ENCODE measurements at regions not wholly inside any gene's neighbourhood (a gene's known extent, or its start where the extent isn't known, plus 50 kb on each side); places are given as distances from the start of the nearest gene placed in this dataset.
A peak's percentile ranks its signal among the peaks of the same experiment; 100 is the strongest.
"Not testable (repeated sequence)": the region's sequence is repeated elsewhere in the genome, so short reads cannot be mapped to it uniquely, and the experiment has no call there.

DNA sequence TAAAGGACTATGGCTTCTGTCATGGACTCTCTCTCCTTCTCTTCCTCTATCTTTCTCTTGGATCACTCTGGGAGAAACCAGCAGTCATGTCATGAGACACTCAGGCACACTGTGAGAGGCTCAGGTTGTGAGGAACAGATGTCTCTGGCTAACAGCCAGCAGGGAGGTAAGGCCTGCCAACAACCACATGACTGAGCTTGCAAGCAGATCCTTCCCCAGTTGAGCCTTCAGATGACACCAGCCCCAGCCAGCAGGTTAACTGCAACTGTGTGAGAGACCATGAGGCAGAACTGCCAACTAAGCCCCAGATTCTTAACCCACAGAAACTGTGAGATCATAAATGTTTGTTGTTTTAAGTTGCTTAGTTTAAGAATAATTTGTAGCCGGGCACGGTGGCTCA lies 90.6 kb downstream of the VCPKMT start:
- DNase-seq: peak; percentile 41
- intact Hi-C loops (cut with micrococcal nuclease): no loop called here
- Mint-ChIP-seq H3K4me3 (no peak overlapping the region), H3K27ac (no peak overlapping the region), H3K9me3 (peaks cover 11% of the 10 kb centered on the region), H3K27me3 (ENCODE audit: low read depth) (no peaks in the 10 kb centered on the region), H3K4me1 (ENCODE audit: low read depth) (peaks cover 27% of the 10 kb centered on the region), H3K36me3 (ENCODE audit: low read depth) (peaks cover 17% of the 10 kb centered on the region)
- CTCF ChIA-PET: interaction anchor here (3.4 kb wide), 1 partner anchor 12 kb away, joined by 11 read pairs; no protein-coding TSS in a partner anchor

DNA sequence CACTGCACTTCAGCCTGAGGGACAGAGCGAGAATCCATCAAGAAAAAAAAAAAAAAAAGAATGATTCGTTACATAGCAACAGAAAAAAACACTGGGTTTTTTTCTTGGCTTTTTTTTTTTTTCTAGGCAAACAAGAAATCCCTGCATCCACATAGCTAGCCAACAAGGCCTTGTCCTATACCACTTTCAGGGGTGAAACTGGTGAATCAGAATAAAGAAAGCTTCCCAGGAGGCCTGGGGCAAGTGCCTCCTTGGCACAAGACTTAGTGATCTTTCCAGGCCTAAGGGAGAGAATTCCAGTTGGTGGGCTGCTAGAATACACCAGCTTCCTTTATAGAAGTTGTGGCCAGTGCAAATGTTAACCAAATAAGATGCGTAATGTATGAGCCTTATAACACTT lies 90.0 kb downstream of the VCPKMT start:
- Mint-ChIP-seq H3K36me3 (ENCODE audit: low read depth) (peaks cover 14% of the 10 kb centered on the region), H3K27me3 (ENCODE audit: low read depth) (no peaks in the 10 kb centered on the region), H3K9me3 (peaks cover 7% of the 10 kb centered on the region), H3K4me1 (ENCODE audit: low read depth) (peaks cover 23% of the 10 kb centered on the region), H3K4me3 (no peak overlapping the region), H3K27ac (no peak overlapping the region)
- CTCF ChIA-PET: interaction anchor here (0.6 to 3.4 kb wide), 2 partner anchors 12 to 801 kb away, joined by 3 to 11 read pairs; no protein-coding TSS in a partner anchor
- no peak for DNase-seq
- intact Hi-C loops (cut with micrococcal nuclease): no loop called here

DNA sequence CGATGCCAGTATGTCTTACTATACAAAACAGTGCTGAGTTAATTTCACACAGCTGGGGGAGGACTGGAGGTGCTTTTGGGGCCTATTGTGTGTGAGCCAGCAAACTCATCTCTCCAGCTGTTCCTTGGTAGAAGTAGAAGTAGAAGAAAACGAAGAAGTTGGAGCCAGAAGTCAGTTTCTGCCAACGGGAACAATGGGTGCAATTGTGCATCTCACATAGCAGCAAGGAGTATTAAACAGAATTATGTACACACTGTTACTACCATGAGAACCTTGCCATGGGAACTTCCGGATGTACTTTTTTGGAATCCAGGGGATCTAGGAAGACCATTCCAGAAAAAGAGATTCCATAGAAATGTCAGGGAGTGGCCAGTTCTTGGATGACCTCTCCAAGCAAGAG lies 88.6 kb downstream of the VCPKMT start:
- Mint-ChIP-seq H3K9me3 (peaks cover 7% of the 10 kb centered on the region), H3K27ac (no peak overlapping the region), H3K36me3 (ENCODE audit: low read depth) (peaks cover 13% of the 10 kb centered on the region)

DNA sequence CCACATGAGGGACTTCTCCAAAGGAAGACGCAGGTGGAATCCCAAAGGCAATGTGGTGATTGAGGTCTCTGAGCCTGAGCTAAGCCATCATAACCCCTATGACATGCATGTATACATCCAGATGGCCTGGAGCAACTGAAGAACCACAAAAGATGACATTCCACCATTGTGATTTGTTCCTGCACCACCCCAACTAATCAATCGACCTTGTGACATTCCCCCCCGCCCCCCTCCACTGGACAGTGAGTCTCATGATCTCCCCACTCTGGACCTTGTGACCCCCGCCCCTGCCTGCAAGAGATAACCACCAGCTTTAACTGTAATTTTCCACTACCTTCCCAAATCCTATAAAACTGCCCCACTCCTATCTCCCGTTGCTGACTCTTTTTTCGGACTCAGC lies 87.9 kb downstream of the VCPKMT start:
- no peak overlapping the region for H3K27ac Mint-ChIP-seq
- peaks cover 13% of the 10 kb centered on the region for H3K36me3 Mint-ChIP-seq (ENCODE audit: low read depth)
- CTCF ChIA-PET: interaction anchor here (3.4 kb wide), 1 partner anchor 10 kb away, joined by 11 read pairs; no protein-coding TSS in a partner anchor
- DNase-seq: no peak
- H3K4me3 Mint-ChIP-seq: no peak overlapping the region
- intact Hi-C loops (cut with micrococcal nuclease): no loop called here
- no peaks in the 10 kb centered on the region for H3K27me3 Mint-ChIP-seq (ENCODE audit: low read depth)
- peaks cover 8% of the 10 kb centered on the region for H3K4me1 Mint-ChIP-seq (ENCODE audit: low read depth)
- H3K9me3 Mint-ChIP-seq: peaks cover 7% of the 10 kb centered on the region

More for the DNA sequence above, 88.6 kb downstream of the VCPKMT start:
- CTCF ChIA-PET: interaction anchor here (0.9 to 3.4 kb wide), 3 partner anchors 10 to 34 kb away, joined by 3 to 11 read pairs (median 4); no protein-coding TSS in a partner anchor
- H3K27me3 Mint-ChIP-seq (ENCODE audit: low read depth): no peaks in the 10 kb centered on the region
- intact Hi-C loops (cut with micrococcal nuclease): no loop called here
- peaks cover 10% of the 10 kb centered on the region for H3K4me1 Mint-ChIP-seq (ENCODE audit: low read depth)
- no peak overlapping the region for H3K4me3 Mint-ChIP-seq
- no peak for DNase-seq

DNA sequence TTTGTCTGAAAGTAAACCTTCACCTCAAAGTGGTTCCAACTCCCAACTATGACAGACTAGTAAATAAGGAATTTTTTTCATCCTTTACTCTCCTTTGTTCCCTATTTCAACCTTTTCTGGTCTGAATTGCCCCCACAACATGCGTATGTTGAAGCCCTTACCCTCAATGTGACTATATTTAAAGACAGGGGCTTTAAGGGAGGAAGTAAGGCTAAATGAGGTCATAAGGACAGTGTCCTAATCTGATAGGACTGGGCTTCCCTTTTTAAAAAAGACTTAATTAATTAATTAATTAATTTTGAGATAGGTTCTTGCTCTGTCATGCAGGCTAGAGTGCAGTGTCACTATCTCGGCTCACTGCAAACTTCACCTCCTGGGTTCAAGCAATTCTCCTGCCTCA lies 86.3 kb downstream of the VCPKMT start:
- Mint-ChIP-seq H3K4me1 (ENCODE audit: low read depth) (peaks cover 6% of the 10 kb centered on the region), H3K27me3 (ENCODE audit: low read depth) (no peaks in the 10 kb centered on the region), H3K36me3 (ENCODE audit: low read depth) (peaks cover 13% of the 10 kb centered on the region), H3K4me3 (no peak overlapping the region), H3K27ac (no peak overlapping the region), H3K9me3 (peaks cover 7% of the 10 kb centered on the region)
- DNase-seq: no peak
- CTCF ChIA-PET: no interaction called here
- intact Hi-C loops (cut with micrococcal nuclease): no loop called here

DNA sequence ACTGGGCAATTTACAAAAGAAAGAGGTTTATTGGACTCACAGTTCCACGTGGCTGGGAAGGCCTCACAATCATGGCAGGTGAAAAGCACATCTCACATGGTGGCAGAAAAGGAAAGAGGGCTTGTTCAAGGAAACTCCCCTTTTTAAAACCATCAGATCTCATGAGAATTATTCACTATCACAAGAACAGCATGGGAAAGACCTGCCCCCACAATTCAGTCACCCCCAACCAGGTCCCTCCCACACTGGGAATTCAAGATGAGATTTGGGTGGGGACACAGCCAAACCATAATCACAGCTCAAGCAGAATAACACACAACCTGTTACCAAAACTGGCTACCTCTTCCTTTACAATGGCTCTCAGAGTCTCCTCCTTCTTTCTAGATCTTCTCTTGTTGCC lies 85.5 kb downstream of the VCPKMT start:
- H3K36me3 Mint-ChIP-seq (ENCODE audit: low read depth); H3K27me3 Mint-ChIP-seq (ENCODE audit: low read depth); H3K4me1 Mint-ChIP-seq (ENCODE audit: low read depth); intact Hi-C loops (cut with micrococcal nuclease); H3K9me3 Mint-ChIP-seq; DNase-seq; H3K4me3 Mint-ChIP-seq; H3K27ac Mint-ChIP-seq: not testable (repeated sequence)
- CTCF ChIA-PET: interaction anchor here (0.6 kb wide), 1 partner anchor 11 kb away, joined by 3 read pairs; no protein-coding TSS in a partner anchor

DNA sequence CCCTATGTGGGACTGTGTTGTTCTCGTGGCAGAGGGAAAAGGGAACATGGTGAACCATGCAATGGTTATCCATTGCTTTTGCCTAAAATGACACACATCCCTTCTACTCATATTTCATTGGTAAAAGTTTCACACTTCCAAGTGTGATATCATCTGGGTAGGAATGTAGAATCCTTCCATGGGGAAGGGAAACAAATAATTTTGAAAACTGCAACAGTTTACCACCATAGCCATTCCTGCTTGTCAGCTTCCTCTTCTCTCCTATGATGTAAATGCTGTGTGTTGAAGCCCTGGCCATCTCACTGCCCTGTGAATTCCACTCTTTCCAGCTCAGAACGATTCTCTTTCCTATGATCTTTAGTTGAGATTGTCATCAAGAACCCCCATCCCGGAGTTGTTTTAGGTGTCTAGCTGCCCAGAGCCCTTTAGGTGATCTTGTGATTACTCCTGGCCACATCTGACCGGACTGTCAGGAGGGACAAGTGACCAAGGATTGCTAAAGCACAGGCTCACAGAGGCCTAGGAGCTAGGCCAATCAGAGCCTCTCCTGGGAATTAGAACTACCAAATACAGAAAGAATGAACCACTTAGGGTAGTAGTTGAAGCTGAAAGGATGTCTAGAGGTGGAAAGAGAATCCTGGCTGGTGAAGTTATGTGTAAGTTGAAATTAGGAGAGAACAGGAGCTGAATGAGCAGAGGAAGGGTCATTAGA lies 84.6 kb downstream of the VCPKMT start:
- Mint-ChIP-seq H3K4me1 (ENCODE audit: low read depth) (peaks cover 4% of the 10 kb centered on the region), H3K4me3 (no peak overlapping the region), H3K36me3 (ENCODE audit: low read depth) (peaks cover 7% of the 10 kb centered on the region), H3K9me3 (no peaks in the 10 kb centered on the region), H3K27me3 (ENCODE audit: low read depth) (no peaks in the 10 kb centered on the region), H3K27ac (no peak overlapping the region)
- no peak for DNase-seq
- intact Hi-C loops (cut with micrococcal nuclease): no loop called here
- CTCF ChIA-PET: interaction anchor here (0.8 kb wide), 1 partner anchor 19 kb away, joined by 3 read pairs; no protein-coding TSS in a partner anchor

DNA sequence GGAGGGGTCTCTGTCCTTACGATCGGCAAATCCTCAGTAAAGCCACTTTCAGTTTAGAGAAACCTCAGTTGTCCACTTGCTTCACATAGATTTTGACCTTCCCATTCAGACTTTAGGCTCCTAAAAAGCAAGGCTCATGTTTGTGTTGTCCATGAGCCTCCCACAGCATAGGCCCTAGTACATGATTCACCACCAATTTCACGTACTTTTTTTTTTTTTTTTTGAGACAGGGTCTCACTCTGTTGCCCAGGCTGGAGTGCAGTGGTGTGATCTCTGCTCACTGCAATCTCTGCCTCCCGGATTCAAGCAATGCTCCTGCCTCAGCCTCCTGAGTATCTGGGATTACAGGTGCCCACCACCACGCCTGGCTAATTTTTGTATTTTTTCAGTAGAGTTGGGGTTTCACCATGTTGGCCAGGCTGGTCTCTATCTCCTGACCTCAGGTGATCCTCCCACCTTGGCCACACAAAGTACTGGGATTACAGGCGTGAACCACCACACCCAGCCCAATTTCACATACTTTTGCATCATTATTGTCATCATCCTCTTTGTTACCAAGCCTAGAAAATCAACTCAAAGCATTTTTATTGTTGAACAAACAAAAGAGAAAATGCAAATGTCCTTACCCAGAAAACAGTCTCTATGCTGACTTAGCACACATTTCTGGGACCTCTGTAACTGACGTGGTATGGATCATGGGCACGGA lies 83.8 kb downstream of the VCPKMT start:
- H3K9me3 Mint-ChIP-seq; H3K4me3 Mint-ChIP-seq; intact Hi-C loops (cut with micrococcal nuclease); H3K27ac Mint-ChIP-seq; H3K4me1 Mint-ChIP-seq (ENCODE audit: low read depth); CTCF ChIA-PET; H3K27me3 Mint-ChIP-seq (ENCODE audit: low read depth); DNase-seq: not testable (repeated sequence)
- peaks cover 11% of the 10 kb centered on the region for H3K36me3 Mint-ChIP-seq (ENCODE audit: low read depth)

DNA sequence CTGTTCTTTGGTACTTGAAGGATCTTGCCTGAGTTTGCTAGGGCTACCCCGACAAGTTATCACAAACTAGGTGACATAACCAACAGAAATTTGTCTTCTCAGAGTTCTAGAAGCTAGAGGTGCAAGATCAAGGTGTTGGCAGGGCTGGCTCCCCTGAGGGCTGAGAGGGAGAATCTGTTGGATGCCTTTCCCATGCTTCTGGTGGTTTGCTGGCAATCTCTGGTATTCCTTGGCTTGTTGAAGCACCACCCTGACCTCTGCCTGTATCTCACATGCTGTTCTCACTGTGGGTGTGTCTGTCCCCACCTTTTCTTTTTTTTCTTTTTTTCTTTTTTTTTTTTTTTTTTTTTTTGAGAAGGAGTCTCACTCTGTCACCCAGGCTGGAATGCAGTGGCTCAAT lies 81.2 kb downstream of the VCPKMT start:
- no peaks in the 10 kb centered on the region for H3K27me3 Mint-ChIP-seq (ENCODE audit: low read depth)
- intact Hi-C loops (cut with micrococcal nuclease): loop anchor here (5.0 kb wide), 1 partner anchor 692 kb away; no protein-coding TSS in a partner anchor
- CTCF ChIA-PET: interaction anchor here (0.6 to 1.0 kb wide), 2 partner anchors 52 to 183 kb away, joined by 3 read pairs; no protein-coding TSS in a partner anchor
- H3K4me3 Mint-ChIP-seq: no peak overlapping the region
- H3K36me3 Mint-ChIP-seq (ENCODE audit: low read depth): peaks cover 9% of the 10 kb centered on the region
- no peak overlapping the region for H3K27ac Mint-ChIP-seq
- H3K4me1 Mint-ChIP-seq (ENCODE audit: low read depth): peaks cover 34% of the 10 kb centered on the region
- DNase-seq: no peak
- no peaks in the 10 kb centered on the region for H3K9me3 Mint-ChIP-seq

DNA sequence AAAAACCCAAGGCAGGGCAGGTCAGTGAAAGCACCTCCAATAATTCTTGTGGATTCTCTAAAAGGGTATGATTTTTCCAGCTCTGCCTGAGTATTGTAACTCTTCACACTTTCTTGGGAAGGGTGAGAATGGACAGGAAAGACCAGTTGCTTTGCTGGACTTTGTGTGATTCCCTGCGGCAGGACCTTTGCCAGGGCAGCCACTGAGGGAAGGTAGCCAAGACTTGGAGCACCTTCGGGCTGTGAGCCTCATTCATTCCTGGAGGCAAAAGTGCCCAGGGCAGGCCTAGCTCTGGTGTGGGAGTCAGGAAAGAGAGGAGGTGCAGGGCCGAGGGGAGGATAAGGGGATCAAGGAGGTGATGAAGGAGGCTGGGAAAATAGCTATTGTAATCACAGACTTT lies 80.2 kb downstream of the VCPKMT start:
- H3K9me3 Mint-ChIP-seq: no peaks in the 10 kb centered on the region
- no peaks in the 10 kb centered on the region for H3K27me3 Mint-ChIP-seq (ENCODE audit: low read depth)
- no peak for DNase-seq
- intact Hi-C loops (cut with micrococcal nuclease): loop anchor here (5.0 kb wide), 1 partner anchor 691 kb away; no protein-coding TSS in a partner anchor
- no peak overlapping the region for H3K4me3 Mint-ChIP-seq
- CTCF ChIA-PET: interaction anchor here (0.6 to 3.5 kb wide), 4 partner anchors 18 to 174 kb away, joined by 3 to 22 read pairs (median 6); no protein-coding TSS in a partner anchor
- H3K4me1 Mint-ChIP-seq (ENCODE audit: low read depth): peaks cover 43% of the 10 kb centered on the region
- H3K36me3 Mint-ChIP-seq (ENCODE audit: low read depth): peaks cover 8% of the 10 kb centered on the region
- H3K27ac Mint-ChIP-seq: no peak overlapping the region

DNA sequence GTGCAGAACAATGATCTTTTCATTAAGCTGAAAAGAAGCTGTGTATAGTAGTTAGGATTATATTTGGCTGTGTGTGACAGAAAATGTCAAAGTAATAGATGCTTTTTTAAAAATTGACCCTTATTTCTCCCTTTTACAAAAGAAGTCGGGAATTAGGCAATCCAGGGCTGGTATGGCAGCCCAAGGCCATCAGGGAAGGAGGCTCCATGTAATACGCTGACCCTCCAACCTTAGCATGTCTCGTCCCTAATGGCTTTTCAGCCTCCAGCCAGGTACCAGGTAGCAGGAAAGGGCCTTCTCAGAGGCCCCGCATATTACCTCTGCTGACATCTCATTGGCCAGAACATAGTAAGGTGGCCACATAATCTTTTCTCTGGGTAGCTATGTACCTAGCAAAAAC lies 79.7 kb downstream of the VCPKMT start:
- peaks cover 46% of the 10 kb centered on the region for H3K4me1 Mint-ChIP-seq (ENCODE audit: low read depth)
- no peak for DNase-seq
- no peaks in the 10 kb centered on the region for H3K27me3 Mint-ChIP-seq (ENCODE audit: low read depth)
- H3K9me3 Mint-ChIP-seq: no peaks in the 10 kb centered on the region
- H3K4me3 Mint-ChIP-seq: no peak overlapping the region
- H3K27ac Mint-ChIP-seq: no peak overlapping the region
- CTCF ChIA-PET: interaction anchor here (0.6 to 3.5 kb wide), 4 partner anchors 19 to 174 kb away, joined by 3 to 22 read pairs (median 6); no protein-coding TSS in a partner anchor
- peaks cover 7% of the 10 kb centered on the region for H3K36me3 Mint-ChIP-seq (ENCODE audit: low read depth)
- intact Hi-C loops (cut with micrococcal nuclease): loop anchor here (5.0 kb wide), 1 partner anchor 691 kb away; no protein-coding TSS in a partner anchor

DNA sequence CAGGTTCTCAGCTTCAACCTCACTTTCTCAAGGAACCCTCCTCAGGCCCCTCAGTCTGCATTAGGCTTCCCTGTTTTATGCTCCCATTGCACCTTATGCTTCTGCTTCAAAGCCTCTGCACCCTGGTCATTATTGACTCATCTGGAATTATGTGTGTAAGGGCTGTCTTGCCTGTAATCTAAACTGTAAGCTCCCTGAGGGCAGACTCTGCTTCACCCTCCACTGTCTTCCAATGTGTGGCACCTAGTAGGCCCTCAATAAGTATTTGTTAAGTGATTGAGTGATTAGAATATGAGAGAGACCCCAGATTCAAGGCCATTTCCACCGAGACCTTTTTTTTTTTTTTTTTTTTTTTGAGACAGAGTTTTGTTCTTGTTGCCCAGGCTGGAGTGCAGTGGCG lies 79.1 kb downstream of the VCPKMT start:
- DNase-seq: no peak
- Mint-ChIP-seq H3K27ac (no peak overlapping the region), H3K4me3 (no peak overlapping the region), H3K27me3 (ENCODE audit: low read depth) (no peaks in the 10 kb centered on the region), H3K4me1 (ENCODE audit: low read depth) (peaks cover 46% of the 10 kb centered on the region), H3K9me3 (no peaks in the 10 kb centered on the region), H3K36me3 (ENCODE audit: low read depth) (peaks cover 7% of the 10 kb centered on the region)
- intact Hi-C loops (cut with micrococcal nuclease): loop anchor here (5.0 kb wide), 1 partner anchor 690 kb away; no protein-coding TSS in a partner anchor
- CTCF ChIA-PET: interaction anchor here (0.8 to 3.5 kb wide), 10 partner anchors 10 to 186 kb away, joined by 3 to 23 read pairs (median 10); no protein-coding TSS in a partner anchor
